A549 (cell line): ENCODE measurements at regions not wholly inside any gene's neighbourhood (a gene's known extent, or its start where the extent isn't known, plus 50 kb on each side); places are given as distances from the start of the nearest gene placed in this dataset.

Experiments
- CTCF ChIP-seq: fragments of >200 bp; sonication (Bioruptor Twin); formaldehyde crosslinking; IDR thresholded peaks from 3 replicates; pipeline ENCODE4 v1.5.1; 2016
- EP300 ChIP-seq, 2 experiments: fragments of >200 bp; sonication (Bioruptor Twin); formaldehyde crosslinking; IDR thresholded peaks; 2 replicates in 1 of 2; 3 replicates in 1 of 2; pipeline ENCODE4 v1.6.1; 2016 to 2017
- ESRRA ChIP-seq: fragments of 150-350 bp; IDR thresholded peaks from 2 replicates; pipeline ENCODE4 v1.6.1; 2014; ENCODE audit warnings: mild to moderate bottlenecking, low read length, borderline replicate concordance
- JUNB ChIP-seq: fragments of >200 bp; sonication (Bioruptor Twin); formaldehyde crosslinking; IDR thresholded peaks from 2 replicates; pipeline ENCODE4 v1.6.1; 2016
- KDM1A ChIP-seq: fragments of 200-600 bp; sonication (generic); IDR thresholded peaks from 2 replicates; pipeline ENCODE4 v1.6.1; 2016; ENCODE audit warnings: low read depth, mild to moderate bottlenecking
- POLR2A ChIP-seq: IDR thresholded peaks from 2 replicates; pipeline ENCODE4 v1.6.1; 2012; ENCODE audit warnings: mild to moderate bottlenecking, low read length
- RAD21 ChIP-seq, 2 experiments: fragments of >200 bp in 1 of 2; sonication (Bioruptor Twin) in 1 of 2; formaldehyde crosslinking in 1 of 2; IDR thresholded peaks in 1 of 2; conservative IDR thresholded peaks in 1 of 2; 2 replicates in 1 of 2; 3 replicates in 1 of 2; pipeline ENCODE4 v1.6.1; 2012 to 2018; ENCODE audit warnings: inconsistent platforms in 1 of 2
- REST ChIP-seq: fragments of 200-600 bp; sonication (generic); IDR thresholded peaks from 2 replicates; pipeline ENCODE4 v1.6.1; 2016; ENCODE audit warnings: antibody characterized with exemption, mild to moderate bottlenecking, moderate library complexity
- RFX5 ChIP-seq: fragments of 450-650 bp; IDR thresholded peaks from 2 replicates; pipeline ENCODE4 v1.7.1; 2014; ENCODE audit warnings: antibody characterized with exemption, mild to moderate bottlenecking, moderate library complexity
- SMC3 ChIP-seq: fragments of >200 bp; sonication (Bioruptor Twin); formaldehyde crosslinking; IDR thresholded peaks from 3 replicates; pipeline ENCODE4 v1.6.1; 2018; ENCODE audit warnings: inconsistent platforms
- USF2 ChIP-seq: fragments of 450-650 bp; IDR thresholded peaks from 2 replicates; pipeline ENCODE4 v1.6.1; 2014; ENCODE audit warnings: antibody characterized with exemption
- ZFP36 ChIP-seq: fragments of 450-650 bp; IDR thresholded peaks from 2 replicates; pipeline ENCODE4 v1.6.1; 2014; ENCODE audit warnings: borderline replicate concordance; ENCODE audit not compliant: partially characterized antibody
- TF ChIP-seq, protein P1 (sequence below): IDR thresholded peaks from 2 replicates; pipeline ENCODE4 v1.6.1; 2012

- TF ChIP-seq USF2: no peak
- TF ChIP-seq ESRRA: no peak
- no peak for TF ChIP-seq POLR2A
- no peak for TF ChIP-seq ZFP36
- TF ChIP-seq CTCF: no peak
- TF ChIP-seq JUNB: no peak
- no peak for TF ChIP-seq REST
- TF ChIP-seq KDM1A: no peak
- no peak for TF ChIP-seq RAD21 (conservative IDR thresholded peaks at IDR 0.05 in 1 of 2, IDR thresholded peaks at IDR 0.05 in 1 of 2)
- no peak for TF ChIP-seq RFX5
- no peak for TF ChIP-seq EP300 (IDR thresholded peaks at IDR 0.05)
- TF ChIP-seq SMC3: no peak
- TF ChIP-seq, protein P1, sequence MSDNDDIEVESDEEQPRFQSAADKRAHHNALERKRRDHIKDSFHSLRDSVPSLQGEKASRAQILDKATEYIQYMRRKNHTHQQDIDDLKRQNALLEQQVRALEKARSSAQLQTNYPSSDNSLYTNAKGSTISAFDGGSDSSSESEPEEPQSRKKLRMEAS: no peak
These were observed 531.0 kb downstream of the METTL4 start for GRCh38 chr18:2040279-2040678.
